ENCODE measurements at regions not wholly inside any gene's neighbourhood (a gene's known extent, or its start where the extent isn't known, plus 50 kb on each side); places are given as distances from the start of the nearest gene placed in this dataset.

GRCh38 chr5:18961234-18961633 lies 1026.8 kb downstream of the CDH18 start:
- no peak for TF ChIP-seq CTCF (IDR thresholded peaks at IDR 0.05)
- TF ChIP-seq POLR2A (IDR thresholded peaks at IDR 0.05): no peak

Measured in body of pancreas (tissue), 4 donors.